Fibroblast of the aortic adventitia (primary cell): ENCODE measurements at regions not wholly inside any gene's neighbourhood (a gene's known extent, or its start where the extent isn't known, plus 50 kb on each side); places are given as distances from the start of the nearest gene placed in this dataset.

ENCODE experiments used
- DNase-seq: peaks from one replicate; pipeline ENCODE4 v3.0.0-alpha.2; 2010; ENCODE audit warnings: low read depth
- H3K4me3 ChIP-seq: 2 replicates; pipeline ENCODE4 v1.5.1; 2011; ENCODE audit warnings: low read depth, mild to moderate bottlenecking, control low read depth, low read length, moderate library complexity
- CTCF ChIP-seq: IDR thresholded peaks from 2 replicates; pipeline ENCODE4 v1.5.1; 2011; ENCODE audit warnings: mild to moderate bottlenecking, low read length, control low read depth, inconsistent platforms; ENCODE audit not compliant: insufficient read depth

GRCh38 chr11:38191101-38191500 is 1593.1 kb upstream of the RAG2 start:
- no peak overlapping the region for H3K4me3 ChIP-seq
- no peak for TF ChIP-seq CTCF
- no peak for DNase-seq

DNA sequence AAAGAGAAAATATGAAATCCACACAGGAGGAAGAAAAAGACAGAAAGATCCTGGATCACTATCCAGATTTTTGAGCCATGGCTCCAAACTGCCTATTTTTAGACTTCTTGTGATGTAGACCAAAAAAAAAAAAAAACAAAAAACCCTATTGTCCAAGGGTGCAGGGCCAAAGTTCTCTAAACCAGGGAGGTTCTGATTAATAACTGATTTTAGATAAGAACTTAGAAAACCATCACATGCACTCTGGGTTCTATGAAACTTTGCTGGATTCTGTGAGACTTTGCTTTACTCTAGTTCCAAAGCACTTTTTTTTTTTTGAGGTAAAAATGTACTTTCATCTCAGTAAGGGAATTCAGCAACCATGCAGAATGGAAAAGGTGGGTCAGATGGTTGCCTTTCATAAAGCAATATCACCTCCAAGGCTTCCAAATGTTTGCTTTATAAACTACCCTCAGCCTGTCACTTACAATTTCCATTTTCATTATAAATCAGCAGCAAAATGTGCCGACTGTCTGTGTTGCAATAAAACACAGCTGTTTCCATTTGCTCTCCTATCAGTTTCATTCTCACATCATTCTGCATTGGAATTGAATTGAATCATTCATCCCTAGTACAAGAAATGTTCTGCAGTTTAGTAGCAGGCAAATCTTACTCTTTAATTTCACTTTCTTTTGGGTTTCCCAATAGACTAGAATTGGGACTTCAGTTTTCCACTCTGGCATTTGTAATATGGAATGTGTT is 1584.3 kb upstream of the RAG2 start:
- DNase-seq = peak; percentile 2
- no peak overlapping the region for H3K4me3 ChIP-seq
- TF ChIP-seq CTCF = no peak

DNA sequence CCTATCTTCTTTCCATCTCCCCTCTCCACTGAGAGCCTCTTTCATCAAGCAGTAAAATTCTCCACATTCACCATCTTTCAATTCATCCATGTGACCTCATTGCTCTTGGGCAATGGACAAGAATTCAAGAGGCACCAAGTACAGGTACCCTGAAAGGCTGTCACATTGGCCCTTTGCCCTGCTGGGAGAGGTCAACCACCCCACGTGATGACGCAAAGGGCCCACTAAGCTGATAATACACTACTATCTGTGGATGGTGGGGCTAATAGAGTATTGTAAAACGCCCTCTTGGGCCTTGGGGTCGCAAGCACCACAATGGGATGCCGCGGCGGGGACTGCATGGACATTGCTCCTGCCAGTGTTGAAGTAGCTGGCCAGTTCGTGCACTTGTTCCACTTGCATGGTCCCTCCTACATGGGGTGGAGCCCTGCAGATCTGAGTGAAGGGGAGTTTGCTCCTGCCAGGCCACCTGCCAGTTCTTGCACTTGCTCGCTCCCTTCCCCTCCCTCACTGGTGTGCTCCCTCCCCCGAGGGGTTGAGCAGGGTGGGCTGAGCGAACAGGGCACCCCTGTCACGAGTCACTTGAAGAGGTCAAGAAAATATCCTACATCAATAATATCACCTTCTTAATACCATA is 1578.8 kb upstream of the RAG2 start:
- DNase-seq = no peak
- no peak overlapping the region for H3K4me3 ChIP-seq
- TF ChIP-seq CTCF = no peak

- no peak overlapping the region for H3K4me3 ChIP-seq
- no peak for TF ChIP-seq CTCF
- DNase-seq = no peak
These were observed 1575.6 kb upstream of the RAG2 start for GRCh38 chr11:38173676-38174075.

- TF ChIP-seq CTCF = no peak
- H3K4me3 ChIP-seq = no peak overlapping the region
- DNase-seq = peak; percentile 2
These were observed 1571.2 kb upstream of the RAG2 start for GRCh38 chr11:38169286-38169685.

GRCh38 chr11:38163526-38163925 is 1565.5 kb upstream of the RAG2 start:
- no peak for DNase-seq
- TF ChIP-seq CTCF = no peak
- no peak overlapping the region for H3K4me3 ChIP-seq

DNA sequence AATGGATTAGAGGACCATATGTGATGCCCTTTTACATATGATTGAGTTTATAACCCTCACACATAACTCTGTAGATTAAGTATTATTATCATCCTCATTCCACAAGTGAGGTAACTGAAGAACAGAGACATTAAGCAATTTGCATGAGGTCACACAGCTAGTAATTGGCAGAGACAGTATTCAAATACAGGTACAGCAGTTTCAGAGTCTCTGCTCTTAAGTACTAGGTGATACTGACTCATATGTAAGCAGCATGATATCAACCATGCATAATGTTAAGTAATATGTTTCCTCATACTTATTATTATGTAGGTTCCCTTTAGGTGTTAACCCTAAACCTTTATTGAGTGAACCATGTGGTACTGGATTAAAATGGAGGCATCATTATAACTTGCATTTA is 1562.4 kb upstream of the RAG2 start:
- no peak for TF ChIP-seq CTCF
- no peak overlapping the region for H3K4me3 ChIP-seq
- no peak for DNase-seq
